GM04503 (cell line): ENCODE measurements at regions not wholly inside any gene's neighbourhood (a gene's known extent, or its start where the extent isn't known, plus 50 kb on each side); places are given as distances from the start of the nearest gene placed in this dataset.

Experiments
- DNase-seq: peaks from one replicate; pipeline ENCODE4 v3.0.0-alpha.2; 2012; ENCODE audit warnings: low read depth

DNA sequence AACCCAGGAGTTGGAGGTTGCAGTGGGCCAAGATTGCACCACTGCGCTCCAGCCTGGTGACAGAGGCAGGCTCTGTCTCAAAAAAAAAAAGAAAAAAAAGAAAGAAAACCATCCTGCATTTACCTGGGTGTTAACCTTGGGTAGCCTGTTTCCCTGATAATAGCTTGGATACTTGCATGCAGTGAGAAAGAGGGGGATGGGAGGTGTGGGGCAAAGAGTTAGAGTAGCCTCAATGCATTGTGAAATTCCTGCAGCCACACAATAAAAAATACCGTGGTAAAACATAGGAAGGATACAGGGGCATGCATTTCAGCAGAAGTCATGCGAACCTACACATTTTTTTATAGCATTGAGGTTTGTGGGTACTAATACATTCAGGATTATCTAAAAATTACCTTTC is 76.6 kb upstream of the ZNF516 start:
- no peak for DNase-seq

DNA sequence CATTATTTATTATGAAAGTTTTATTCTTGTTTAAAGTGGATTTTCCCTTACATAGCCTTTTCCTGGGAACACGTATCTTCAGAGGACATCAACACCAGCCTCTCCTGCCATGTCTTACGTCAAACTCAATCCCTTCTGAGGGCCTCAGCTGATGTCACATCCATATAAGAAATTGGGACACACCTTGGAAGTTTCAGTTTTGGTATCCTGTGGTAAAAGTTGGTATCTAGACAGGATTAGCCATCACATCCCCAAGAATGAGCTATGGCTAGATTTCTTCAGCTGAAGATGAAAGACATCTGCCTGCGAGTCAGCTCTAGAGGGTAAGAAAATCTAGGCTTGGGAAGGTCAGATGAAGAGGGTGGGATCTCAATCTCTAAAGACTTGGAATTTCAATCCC is 75.8 kb upstream of the ZNF516 start:
- DNase-seq: no peak

GRCh38 chr18:76569644-76570419 is 74.8 kb upstream of the ZNF516 start:
- no peak for DNase-seq

DNA sequence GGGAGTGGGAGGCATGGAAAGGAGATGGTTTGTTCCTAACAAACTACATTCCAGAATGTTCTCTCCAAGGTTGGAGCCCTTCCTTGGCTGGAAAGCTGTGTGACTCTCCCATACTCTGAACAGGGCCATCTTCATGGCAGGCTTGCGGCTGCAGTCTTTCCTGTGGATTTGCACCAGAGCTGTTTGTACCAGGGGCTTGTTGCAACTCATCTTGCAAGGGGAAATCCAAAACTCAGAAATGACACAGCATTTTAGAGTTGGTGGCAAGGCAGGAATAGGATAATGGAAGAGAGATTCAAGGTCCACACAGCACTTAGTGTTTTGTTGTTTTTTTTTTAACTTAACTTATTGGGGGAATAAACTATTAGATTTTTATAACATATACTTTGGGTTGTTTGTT is 73.7 kb upstream of the ZNF516 start:
- DNase-seq: no peak

- DNase-seq: no peak
Measured at GRCh38 chr18:76567835-76568445, 72.9 kb upstream of the ZNF516 start.

DNA sequence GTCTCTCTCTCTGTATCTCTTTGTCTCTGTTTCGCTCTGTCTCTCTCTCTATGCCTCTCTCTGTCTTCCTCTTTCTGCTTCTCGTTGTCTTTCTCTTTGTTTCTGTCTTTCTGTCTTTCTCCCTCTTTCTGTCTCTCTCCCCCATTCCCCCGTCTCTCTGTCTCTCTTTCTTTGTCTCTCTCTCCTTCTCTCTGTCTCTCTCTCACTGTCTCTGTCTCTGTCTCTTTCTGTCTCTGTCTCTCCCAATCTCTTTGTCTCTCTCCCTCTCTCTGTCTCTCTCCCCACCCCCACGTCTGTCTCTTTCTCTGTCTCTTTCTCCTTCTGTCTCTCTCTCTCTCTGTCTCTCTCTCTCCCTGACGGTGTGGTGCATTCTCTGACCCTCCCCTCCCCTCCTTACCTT is 71.9 kb upstream of the ZNF516 start:
- DNase-seq: no peak

DNA sequence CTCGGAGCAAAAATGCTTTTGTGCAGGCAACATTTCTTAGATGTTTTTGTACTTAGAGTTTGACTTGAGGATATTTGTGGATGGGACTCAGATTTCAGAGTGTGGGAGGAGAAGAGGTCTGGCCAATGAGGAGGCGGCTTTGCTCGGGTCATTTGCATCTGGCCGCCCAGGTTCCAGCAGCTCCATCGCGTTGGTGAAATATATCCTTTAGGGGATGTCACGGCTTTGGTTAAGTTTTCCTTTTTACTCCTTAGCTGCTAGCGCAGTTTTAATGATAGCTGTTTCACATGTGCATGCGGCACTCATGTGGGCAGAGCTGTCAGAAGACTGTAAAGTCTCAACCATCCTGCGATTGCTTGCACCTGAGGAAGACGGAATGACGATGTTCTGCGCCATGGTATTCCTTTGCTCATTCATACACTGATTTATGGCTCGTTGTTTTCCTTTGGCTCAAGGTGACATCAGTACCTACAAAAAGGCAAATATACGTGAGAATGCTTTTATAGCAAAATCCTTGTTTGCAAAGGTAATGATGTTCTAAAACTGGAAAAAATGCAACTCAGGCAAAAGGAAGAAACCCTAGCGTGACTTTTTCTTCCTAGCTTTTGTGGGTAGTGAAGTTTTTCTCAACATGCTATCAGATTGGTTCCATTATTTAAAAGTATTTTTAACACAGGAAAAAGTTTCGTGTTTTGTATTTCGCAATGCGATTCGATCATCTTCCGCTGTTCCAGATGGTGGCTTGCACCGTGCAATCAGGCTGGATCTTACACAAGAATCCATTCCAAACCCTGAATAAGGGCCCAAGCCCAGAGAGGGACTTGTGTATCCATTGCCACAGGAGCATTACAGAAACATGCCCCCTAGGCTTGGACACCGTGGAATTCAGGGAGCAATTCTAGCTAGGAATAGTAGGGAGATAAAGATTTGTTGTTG is 70.5 kb upstream of the ZNF516 start:
- peak; percentile 88 for DNase-seq

DNA sequence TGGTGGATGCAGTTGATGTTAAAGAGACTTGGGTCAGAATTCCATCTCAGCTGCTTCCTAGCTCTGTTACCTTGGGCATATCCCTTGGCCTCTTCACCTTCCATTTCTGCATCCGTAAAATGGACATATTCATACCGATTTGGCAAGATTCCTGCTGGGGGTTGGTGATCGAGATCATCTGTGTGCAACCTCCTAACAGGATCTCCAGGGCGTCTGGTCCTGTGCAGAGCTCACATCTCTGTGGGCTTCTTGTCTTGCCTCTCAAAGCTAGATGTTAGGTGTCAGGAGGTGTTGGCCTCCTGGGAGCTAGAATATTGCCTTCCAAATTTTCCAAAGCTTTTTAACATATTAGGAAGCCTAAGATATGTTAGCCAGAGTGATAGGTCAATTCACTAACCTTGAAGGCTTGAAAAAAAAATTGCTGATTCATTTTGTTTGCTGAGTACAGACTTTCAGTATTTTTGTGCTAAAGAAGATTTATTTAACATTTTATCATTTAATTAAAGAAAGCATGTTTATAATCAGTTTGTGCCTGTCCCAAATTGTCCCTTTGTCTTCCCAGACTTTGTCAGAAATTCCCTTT is 69.7 kb upstream of the ZNF516 start:
- DNase-seq: no peak

GRCh38 chr18:76564117-76564516 is 69.1 kb upstream of the ZNF516 start:
- no peak for DNase-seq

GRCh38 chr18:76562286-76563122 is 67.5 kb upstream of the ZNF516 start:
- DNase-seq: no peak

DNA sequence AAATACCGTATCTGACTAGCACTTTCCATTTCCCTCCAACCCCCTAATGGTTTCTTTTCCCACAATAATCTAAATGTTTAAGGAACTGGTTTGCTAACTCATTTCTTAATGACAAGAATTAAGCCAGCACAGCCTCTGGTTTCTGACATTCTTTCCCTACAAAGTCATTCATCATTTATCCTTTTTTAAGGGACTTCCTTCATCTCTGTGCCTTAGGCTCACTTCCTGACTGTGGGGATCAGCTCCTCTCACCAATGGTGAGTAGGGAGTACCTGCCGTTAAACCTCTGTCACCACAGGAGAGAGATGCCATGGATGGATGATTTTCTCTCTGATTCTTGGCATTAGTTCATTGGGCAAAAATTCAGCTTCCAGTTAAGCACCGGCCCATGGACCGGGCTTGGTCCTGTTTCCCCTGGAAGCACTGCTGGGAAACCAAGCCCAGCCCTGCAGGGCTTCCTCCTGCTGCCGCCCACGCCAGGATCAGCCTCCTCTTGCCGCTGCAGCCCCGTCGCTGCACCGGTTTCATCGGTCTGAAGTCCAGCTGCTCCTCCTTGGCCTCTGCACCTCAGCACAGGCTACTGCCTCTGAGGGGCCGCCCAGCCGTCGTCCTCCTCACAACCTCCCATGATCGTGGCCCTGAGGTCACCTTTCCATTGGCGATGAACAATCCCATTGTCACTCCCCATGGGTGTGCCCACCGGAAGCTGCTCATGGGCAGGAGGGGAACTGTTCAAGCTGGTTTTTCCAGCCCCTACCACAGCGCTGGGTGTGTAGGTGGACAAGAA is 64.0 kb upstream of the ZNF516 start:
- DNase-seq: no peak

GRCh38 chr18:76557026-76557575 is 62.1 kb upstream of the ZNF516 start:
- no peak for DNase-seq

- no peak for DNase-seq
Measured at GRCh38 chr18:76554547-76555222, 59.6 kb upstream of the ZNF516 start.

DNA sequence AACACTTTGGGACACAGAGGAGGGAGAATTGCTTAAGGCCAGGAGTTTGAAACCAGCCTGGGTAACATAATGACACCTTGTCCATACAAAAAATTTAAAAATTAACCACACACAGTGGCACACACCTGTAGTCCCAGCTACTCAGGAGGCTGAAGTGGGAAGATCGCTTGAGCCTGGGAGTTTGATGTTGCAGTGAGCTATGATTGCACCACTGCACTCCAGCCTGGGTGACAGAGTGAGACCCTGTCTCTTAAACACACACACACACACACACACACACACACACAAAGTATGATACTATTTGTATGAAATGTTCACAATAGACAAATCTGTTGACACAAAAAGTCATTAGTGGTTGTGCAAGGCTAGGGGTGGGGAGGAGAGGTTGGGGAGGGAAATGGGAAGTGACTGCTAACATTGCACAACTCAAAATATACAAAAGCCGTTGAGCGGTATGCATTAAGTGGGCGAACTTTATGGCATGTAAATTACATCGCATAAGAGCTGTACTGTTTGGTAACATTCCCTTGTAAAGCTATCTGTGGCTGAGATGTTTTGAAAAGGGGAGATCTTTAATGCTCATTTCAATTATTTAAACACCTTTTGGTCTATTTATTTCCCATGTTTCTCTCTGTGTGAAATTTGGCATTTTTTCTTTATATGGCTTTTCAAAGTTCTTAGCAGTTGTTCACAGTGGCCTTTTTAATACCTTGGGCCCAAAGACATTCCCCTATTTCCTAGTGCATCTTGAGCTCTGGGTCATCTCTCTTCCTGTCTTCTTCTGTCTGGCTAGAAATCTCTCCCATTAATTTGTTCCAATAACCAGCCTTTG is 58.9 kb upstream of the ZNF516 start:
- DNase-seq: no peak

GRCh38 chr18:76548541-76548940 is 53.5 kb upstream of the ZNF516 start:
- no peak for DNase-seq

DNA sequence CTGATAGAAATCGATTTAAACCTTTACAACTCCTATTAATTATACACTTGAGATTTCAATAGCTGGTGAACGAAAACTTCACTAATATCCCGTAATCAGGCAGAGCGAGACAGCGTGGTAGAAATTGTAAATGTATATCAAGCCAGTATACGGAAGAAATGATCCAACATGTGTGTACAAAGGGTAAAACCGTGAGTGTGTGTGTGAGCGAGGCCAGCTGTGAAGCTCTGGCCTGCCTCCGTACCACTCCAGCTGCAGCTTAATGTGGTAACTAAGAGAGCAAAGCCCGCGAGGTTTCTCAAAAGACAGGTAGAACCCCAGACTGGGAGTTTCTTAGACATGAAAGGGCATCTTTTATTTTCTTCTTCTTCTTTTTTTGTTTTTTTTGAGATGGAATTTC is 52.3 kb upstream of the ZNF516 start:
- no peak for DNase-seq

GRCh38 chr18:76546436-76546835 is 51.4 kb upstream of the ZNF516 start:
- no peak for DNase-seq

GRCh38 chr18:76546088-76546435 is 51.0 kb upstream of the ZNF516 start:
- no peak for DNase-seq
